Fibroblast of mammary gland (primary cell): ENCODE measurements at regions not wholly inside any gene's neighbourhood (a gene's known extent, or its start where the extent isn't known, plus 50 kb on each side); places are given as distances from the start of the nearest gene placed in this dataset.

Experiments
- DNase-seq: peaks from one replicate; pipeline ENCODE4 v3.0.0-alpha.2; 2010; ENCODE audit warnings: low read depth
- H3K4me3 ChIP-seq: 2 replicates; pipeline ENCODE4 v1.5.1; 2011; ENCODE audit warnings: low read depth, mild to moderate bottlenecking, low read length, moderate library complexity; ENCODE audit not compliant: control insufficient read depth
- TF ChIP-seq, protein P1 (sequence below): conservative IDR thresholded peaks from 2 replicates; pipeline ENCODE4 v1.5.1; 2011; ENCODE audit warnings: low read depth, low read length, inconsistent platforms; ENCODE audit not compliant: control insufficient read depth, insufficient read depth

GRCh38 chr2:157995117-157995516 is 106.6 kb upstream of the UPP2 start:
- no peak overlapping the region for H3K4me3 ChIP-seq
- TF ChIP-seq, protein P1, sequence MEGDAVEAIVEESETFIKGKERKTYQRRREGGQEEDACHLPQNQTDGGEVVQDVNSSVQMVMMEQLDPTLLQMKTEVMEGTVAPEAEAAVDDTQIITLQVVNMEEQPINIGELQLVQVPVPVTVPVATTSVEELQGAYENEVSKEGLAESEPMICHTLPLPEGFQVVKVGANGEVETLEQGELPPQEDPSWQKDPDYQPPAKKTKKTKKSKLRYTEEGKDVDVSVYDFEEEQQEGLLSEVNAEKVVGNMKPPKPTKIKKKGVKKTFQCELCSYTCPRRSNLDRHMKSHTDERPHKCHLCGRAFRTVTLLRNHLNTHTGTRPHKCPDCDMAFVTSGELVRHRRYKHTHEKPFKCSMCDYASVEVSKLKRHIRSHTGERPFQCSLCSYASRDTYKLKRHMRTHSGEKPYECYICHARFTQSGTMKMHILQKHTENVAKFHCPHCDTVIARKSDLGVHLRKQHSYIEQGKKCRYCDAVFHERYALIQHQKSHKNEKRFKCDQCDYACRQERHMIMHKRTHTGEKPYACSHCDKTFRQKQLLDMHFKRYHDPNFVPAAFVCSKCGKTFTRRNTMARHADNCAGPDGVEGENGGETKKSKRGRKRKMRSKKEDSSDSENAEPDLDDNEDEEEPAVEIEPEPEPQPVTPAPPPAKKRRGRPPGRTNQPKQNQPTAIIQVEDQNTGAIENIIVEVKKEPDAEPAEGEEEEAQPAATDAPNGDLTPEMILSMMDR: no peak
- DNase-seq: no peak

DNA sequence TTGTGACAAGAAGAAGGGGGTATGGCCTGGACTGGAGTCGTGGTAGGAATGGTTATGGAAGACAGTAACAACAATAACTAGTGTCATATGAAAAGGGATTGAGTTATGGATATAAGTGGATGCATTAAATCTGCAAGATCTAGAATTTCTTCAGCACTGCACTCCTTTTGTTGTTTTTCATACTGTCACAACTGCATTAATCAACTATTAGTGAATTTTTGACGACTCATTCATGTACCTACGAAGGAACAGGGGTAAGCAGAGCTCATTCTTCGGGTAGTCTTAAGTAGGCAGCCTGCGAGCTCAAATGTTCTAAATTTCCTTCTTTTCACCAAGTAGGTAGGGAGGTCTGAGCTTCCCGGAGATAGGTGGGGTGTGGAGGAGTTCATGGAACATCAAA is 109.7 kb upstream of the UPP2 start:
- DNase-seq: no peak
- TF ChIP-seq, protein P1: no peak
- H3K4me3 ChIP-seq: no peak overlapping the region

DNA sequence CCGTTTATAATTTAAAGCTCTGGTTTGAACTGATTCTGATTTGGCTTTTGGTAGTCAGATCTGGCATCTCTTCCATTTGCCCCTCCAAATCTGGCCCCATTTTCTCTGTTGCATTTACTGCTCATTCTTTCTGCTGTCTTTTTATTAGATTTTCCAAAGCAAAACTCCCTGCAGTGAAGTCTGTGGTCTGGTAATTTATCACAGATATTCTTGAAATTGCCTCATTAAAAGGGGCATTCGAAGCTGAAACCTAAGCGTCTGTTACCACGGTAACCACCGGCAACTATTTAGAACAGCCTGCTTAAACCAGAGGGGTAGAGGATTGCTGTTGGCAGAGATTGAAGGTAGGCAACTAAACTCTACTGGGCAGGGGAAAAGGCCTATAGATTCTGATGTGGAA is 111.5 kb upstream of the UPP2 start:
- TF ChIP-seq, protein P1: no peak
- no peak overlapping the region for H3K4me3 ChIP-seq
- DNase-seq: no peak

DNA sequence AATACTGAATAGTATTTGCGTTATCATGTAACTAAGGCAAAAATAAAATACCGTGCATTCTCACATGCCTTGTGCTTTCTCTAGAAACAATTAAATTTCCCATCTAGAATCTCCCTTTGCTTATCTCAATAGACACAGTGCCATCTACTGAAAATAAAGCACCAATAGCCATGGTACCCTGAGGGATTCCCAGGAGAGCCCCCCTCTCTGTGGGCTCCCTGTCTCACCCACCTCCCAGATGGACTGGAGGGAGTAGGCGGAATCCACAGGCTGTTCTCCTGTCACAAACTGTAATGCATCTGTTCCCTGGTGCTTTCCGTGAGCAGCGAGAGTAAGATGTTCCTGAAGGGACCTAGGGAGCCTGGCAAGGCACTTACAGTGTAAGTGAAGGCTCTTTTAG is 112.4 kb upstream of the UPP2 start:
- DNase-seq: no peak
- TF ChIP-seq, protein P1: no peak
- no peak overlapping the region for H3K4me3 ChIP-seq

DNA sequence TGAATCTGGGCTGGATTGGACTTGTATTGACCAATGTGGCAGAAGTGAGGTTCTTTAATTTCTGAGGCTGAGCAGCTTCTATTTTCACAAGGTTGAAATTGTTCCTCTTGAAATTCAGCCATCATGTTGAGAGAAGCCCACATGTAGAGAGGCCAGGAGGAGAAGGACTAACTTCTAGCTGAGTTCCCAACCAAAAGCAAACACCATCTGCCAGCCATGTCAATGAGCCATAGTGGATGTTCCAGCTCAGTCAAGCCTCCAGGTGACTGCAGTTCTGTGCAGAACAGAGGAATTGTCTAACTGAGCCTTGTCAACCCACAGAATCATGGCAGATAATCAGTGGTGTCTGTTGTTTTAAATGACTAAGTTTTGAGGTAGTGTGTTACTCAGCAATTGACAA is 110.6 kb upstream of the ACVR1 start:
- no peak overlapping the region for H3K4me3 ChIP-seq
- DNase-seq: no peak
- TF ChIP-seq, protein P1: no peak

GRCh38 chr2:157984866-157985265 is 108.7 kb upstream of the ACVR1 start:
- DNase-seq: no peak
- TF ChIP-seq, protein P1: no peak

DNA sequence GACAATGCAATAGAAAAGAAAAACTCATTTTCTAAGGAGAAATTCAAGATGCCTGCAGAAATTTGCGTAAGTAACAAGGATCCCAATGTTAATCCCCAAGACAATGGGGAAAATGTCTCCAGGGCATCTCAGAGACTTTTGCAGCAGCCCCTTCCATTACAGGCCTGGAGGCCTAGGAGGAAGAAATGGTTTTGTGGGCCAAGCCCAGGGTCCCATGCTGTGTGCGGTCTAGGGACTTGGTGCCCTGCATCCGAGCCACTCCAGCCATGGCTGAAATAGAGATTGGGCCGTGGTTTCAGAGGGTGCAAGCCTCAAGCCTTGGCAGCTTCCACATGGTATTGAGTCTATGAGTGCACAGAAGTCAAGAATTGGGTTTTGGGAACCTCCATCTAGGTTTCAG is 103.9 kb upstream of the ACVR1 start:
- TF ChIP-seq, protein P1: no peak
- DNase-seq: no peak
- H3K4me3 ChIP-seq: no peak overlapping the region

More at GRCh38 chr2:157984866-157985265, 108.7 kb upstream of the ACVR1 start:
- H3K4me3 ChIP-seq: no peak overlapping the region
